Activated CD8-positive, alpha-beta T cell treated with anti-CD3 and anti-CD28 coated beads for 36 hours (primary cell): ENCODE measurements at regions not wholly inside any gene's neighbourhood (a gene's known extent, or its start where the extent isn't known, plus 50 kb on each side); places are given as distances from the start of the nearest gene placed in this dataset.

ENCODE experiments used
- ATAC-seq: fragments of 200-7000 bp; cut with Tn5 transposase; one replicate; pipeline ENCODE4 v1.10.0; 2021; ENCODE audit warnings: mild to moderate bottlenecking, moderate library complexity
- CTCF ChIA-PET: fragments of 350-600 bp; sonication (Branson Sonifier 250); formaldehyde crosslinking; loops from one replicate; lab custom pipeline; 2021; ENCODE audit warnings: antibody characterized with exemption; lab: Charles Lee
- POLR2A ChIA-PET: fragments of 350-600 bp; sonication (Branson Sonifier 250); formaldehyde crosslinking; loops from one replicate; lab custom pipeline; 2021; ENCODE audit warnings: antibody characterized with exemption; lab: Charles Lee
- DNase-seq: peaks from one replicate; pipeline ENCODE4 v3.0.0-alpha.2; 2020
- H3K27ac Mint-ChIP-seq: one replicate; pipeline ENCODE4 v1.8.0; 2021; ENCODE audit warnings: mild to moderate bottlenecking, mixed read lengths
- H3K27me3 Mint-ChIP-seq: one replicate; pipeline ENCODE4 v1.8.0; 2021; ENCODE audit warnings: mixed read lengths
- H3K36me3 Mint-ChIP-seq: one replicate; pipeline ENCODE4 v1.8.0; 2021; ENCODE audit warnings: low read depth, mixed read lengths
- H3K4me1 Mint-ChIP-seq: one replicate; pipeline ENCODE4 v1.8.0; 2021; ENCODE audit warnings: low read depth, mixed read lengths
- H3K4me3 Mint-ChIP-seq: one replicate; pipeline ENCODE4 v1.8.0; 2021; ENCODE audit warnings: mild to moderate bottlenecking, moderate library complexity, mixed read lengths
- H3K9me3 Mint-ChIP-seq: one replicate; pipeline ENCODE4 v1.8.0; 2021; ENCODE audit warnings: mixed read lengths
- CTCF ChIP-seq: fragments of 200-600 bp; IDR thresholded peaks from one replicate; pipeline ENCODE4 v1.8.0; 2022; ENCODE audit warnings: antibody characterized with exemption, mild to moderate bottlenecking
- intact Hi-C: fragments of 100-400 bp; cut with micrococcal nuclease; formaldehyde crosslinking; loops from one replicate; pipeline ENCODE4 v1.10.0; 2022

GRCh38 chr4:148800336-148800885, 358.2 kb upstream of the NR3C2 start:
- Mint-ChIP-seq H3K36me3 (no peaks in the 10 kb centered on the region), H3K4me1 (no peaks in the 10 kb centered on the region), H3K4me3 (no peak overlapping the region), H3K9me3 (no peaks in the 10 kb centered on the region), H3K27ac (no peak overlapping the region), H3K27me3 (no peaks in the 10 kb centered on the region)
- no peak for DNase-seq
- TF ChIP-seq CTCF, result no peak
- intact Hi-C loops, result no loop called here
- ChIA-PET POLR2A (no interaction called here), CTCF (no interaction called here)
- no peak for ATAC-seq

- TF ChIP-seq CTCF, result no peak
- no peak overlapping the region for H3K27ac Mint-ChIP-seq
- H3K9me3 Mint-ChIP-seq, result no peaks in the 10 kb centered on the region
- ChIA-PET CTCF (no interaction called here), POLR2A (no interaction called here)
- H3K4me3 Mint-ChIP-seq, result no peak overlapping the region
- H3K36me3 Mint-ChIP-seq, result no peaks in the 10 kb centered on the region
- intact Hi-C loops, result no loop called here
- ATAC-seq (no peak), DNase-seq (no peak)
- H3K4me1 Mint-ChIP-seq, result no peaks in the 10 kb centered on the region
- H3K27me3 Mint-ChIP-seq, result no peaks in the 10 kb centered on the region
Observed at GRCh38 chr4:148795156-148795864, 353.1 kb upstream of the NR3C2 start.

- no peak for TF ChIP-seq CTCF
- Mint-ChIP-seq H3K36me3 (no peaks in the 10 kb centered on the region), H3K27me3 (no peaks in the 10 kb centered on the region), H3K9me3 (no peaks in the 10 kb centered on the region), H3K4me3 (no peak overlapping the region), H3K4me1 (no peaks in the 10 kb centered on the region), H3K27ac (no peak overlapping the region)
- POLR2A ChIA-PET, result no interaction called here
- intact Hi-C loops, result no loop called here
- ATAC-seq, result no peak
- CTCF ChIA-PET, result no interaction called here
- DNase-seq, result no peak
Observed at GRCh38 chr4:148793221-148793620, 351.0 kb upstream of the NR3C2 start.

GRCh38 chr4:148790691-148791090, 348.5 kb upstream of the NR3C2 start:
- intact Hi-C loops, result no loop called here
- CTCF ChIA-PET, result no interaction called here
- Mint-ChIP-seq H3K4me1 (no peaks in the 10 kb centered on the region), H3K9me3 (no peaks in the 10 kb centered on the region), H3K36me3 (no peaks in the 10 kb centered on the region), H3K27me3 (no peaks in the 10 kb centered on the region), H3K27ac (no peak overlapping the region), H3K4me3 (no peak overlapping the region)
- POLR2A ChIA-PET, result interaction anchor here (0.7 kb wide), 1 partner anchor 304 kb away, joined by 3 read pairs; no protein-coding TSS in a partner anchor
- ATAC-seq, result no peak
- no peak for TF ChIP-seq CTCF
- DNase-seq, result no peak

GRCh38 chr4:148790246-148790645, 348.0 kb upstream of the NR3C2 start:
- H3K9me3 Mint-ChIP-seq, result no peaks in the 10 kb centered on the region
- no peaks in the 10 kb centered on the region for H3K4me1 Mint-ChIP-seq
- H3K27ac Mint-ChIP-seq, result no peak overlapping the region
- no peak overlapping the region for H3K4me3 Mint-ChIP-seq
- no peak for TF ChIP-seq CTCF
- no peaks in the 10 kb centered on the region for H3K27me3 Mint-ChIP-seq
- intact Hi-C loops, result no loop called here
- ChIA-PET POLR2A (no interaction called here), CTCF (no interaction called here)
- DNase-seq (no peak), ATAC-seq (no peak)
- no peaks in the 10 kb centered on the region for H3K36me3 Mint-ChIP-seq
